ENCODE measurements at regions not wholly inside any gene's neighbourhood (a gene's known extent, or its start where the extent isn't known, plus 50 kb on each side); places are given as distances from the start of the nearest gene placed in this dataset.

DNA sequence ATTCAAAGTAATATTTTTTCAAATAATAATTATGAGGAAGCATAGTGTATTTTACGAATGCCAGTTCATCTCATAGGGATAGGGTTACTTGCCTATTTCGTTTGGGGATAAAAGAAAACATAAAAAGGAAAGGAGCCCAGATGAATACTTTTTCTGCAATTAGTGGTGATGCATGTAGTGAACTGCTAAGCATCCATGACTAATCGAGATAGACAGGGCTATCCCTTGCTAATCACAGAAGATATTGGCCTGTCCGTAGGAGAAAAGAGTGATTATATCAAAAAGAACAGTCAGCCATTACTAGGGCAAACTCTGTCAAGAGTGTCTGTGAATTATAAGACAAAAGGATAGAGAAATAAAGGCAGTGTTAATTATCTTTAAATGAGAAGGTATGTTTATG, 746.1 kb downstream of the C4orf33 start:
- TF ChIP-seq, protein P1, sequence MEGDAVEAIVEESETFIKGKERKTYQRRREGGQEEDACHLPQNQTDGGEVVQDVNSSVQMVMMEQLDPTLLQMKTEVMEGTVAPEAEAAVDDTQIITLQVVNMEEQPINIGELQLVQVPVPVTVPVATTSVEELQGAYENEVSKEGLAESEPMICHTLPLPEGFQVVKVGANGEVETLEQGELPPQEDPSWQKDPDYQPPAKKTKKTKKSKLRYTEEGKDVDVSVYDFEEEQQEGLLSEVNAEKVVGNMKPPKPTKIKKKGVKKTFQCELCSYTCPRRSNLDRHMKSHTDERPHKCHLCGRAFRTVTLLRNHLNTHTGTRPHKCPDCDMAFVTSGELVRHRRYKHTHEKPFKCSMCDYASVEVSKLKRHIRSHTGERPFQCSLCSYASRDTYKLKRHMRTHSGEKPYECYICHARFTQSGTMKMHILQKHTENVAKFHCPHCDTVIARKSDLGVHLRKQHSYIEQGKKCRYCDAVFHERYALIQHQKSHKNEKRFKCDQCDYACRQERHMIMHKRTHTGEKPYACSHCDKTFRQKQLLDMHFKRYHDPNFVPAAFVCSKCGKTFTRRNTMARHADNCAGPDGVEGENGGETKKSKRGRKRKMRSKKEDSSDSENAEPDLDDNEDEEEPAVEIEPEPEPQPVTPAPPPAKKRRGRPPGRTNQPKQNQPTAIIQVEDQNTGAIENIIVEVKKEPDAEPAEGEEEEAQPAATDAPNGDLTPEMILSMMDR (IDR thresholded peaks at IDR 0.05) = no peak
- TF ChIP-seq POLR2A (IDR thresholded peaks at IDR 0.05) = no peak
